B cell (primary cell): ENCODE measurements at regions not wholly inside any gene's neighbourhood (a gene's known extent, or its start where the extent isn't known, plus 50 kb on each side); places are given as distances from the start of the nearest gene placed in this dataset.

Experiments used
- EZH2 ChIP-seq: IDR thresholded peaks from 2 replicates; pipeline ENCODE4 v1.6.1; 2012; ENCODE audit warnings: borderline replicate concordance, low read depth, mild to moderate bottlenecking, moderate library complexity, low read length; ENCODE audit not compliant: insufficient read depth, poor library complexity, severe bottlenecking
- TF ChIP-seq, protein P1 (sequence below): fragments of 200-600 bp; IDR thresholded peaks from one replicate; pipeline ENCODE4 v1.8.0; 2022; ENCODE audit warnings: antibody characterized with exemption, mild to moderate bottlenecking

DNA sequence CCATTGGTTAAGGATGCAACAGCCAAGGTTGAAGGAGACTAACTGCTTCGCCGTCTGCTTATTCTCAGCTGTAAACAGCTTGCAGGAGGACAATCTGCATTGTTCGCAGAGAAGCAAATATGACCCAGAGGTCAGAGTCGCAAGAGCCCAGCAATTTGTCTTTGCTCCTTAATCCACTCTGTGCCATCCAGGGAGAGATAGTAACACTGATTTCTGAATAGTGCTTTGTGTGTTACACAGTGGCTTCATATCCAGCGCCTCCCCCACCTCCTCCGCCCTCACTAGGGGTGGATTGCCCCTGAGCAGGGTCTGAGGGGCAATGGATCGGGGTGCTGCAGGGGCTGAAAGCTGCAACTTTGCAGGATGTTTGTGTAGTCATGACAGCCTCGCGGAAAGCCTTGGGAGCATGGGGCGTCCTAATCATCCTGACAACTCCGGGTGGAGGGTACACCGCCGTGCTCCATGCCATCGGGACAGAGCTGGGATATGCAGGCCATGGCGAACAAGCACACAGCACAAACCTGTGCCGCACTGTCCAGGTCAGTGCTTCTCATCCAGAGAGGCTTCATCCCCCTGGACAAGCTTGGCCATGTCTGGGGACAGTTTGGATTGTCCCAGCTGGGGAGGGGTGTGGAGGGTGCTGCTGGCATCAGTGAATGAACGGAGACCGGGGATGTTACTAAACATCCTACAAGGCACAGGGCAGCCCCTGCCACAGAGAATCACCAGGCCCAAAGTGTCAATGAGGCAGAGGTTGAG lies 103.1 kb upstream of the INSIG1 start:
- TF ChIP-seq, protein P1, sequence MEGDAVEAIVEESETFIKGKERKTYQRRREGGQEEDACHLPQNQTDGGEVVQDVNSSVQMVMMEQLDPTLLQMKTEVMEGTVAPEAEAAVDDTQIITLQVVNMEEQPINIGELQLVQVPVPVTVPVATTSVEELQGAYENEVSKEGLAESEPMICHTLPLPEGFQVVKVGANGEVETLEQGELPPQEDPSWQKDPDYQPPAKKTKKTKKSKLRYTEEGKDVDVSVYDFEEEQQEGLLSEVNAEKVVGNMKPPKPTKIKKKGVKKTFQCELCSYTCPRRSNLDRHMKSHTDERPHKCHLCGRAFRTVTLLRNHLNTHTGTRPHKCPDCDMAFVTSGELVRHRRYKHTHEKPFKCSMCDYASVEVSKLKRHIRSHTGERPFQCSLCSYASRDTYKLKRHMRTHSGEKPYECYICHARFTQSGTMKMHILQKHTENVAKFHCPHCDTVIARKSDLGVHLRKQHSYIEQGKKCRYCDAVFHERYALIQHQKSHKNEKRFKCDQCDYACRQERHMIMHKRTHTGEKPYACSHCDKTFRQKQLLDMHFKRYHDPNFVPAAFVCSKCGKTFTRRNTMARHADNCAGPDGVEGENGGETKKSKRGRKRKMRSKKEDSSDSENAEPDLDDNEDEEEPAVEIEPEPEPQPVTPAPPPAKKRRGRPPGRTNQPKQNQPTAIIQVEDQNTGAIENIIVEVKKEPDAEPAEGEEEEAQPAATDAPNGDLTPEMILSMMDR = no peak
- no peak for TF ChIP-seq EZH2
